ENCODE measurements at regions not wholly inside any gene's neighbourhood (a gene's known extent, or its start where the extent isn't known, plus 50 kb on each side); places are given as distances from the start of the nearest gene placed in this dataset.

- DNase-seq (ENCODE audit: low read depth) = no peak
Measured at GRCh38 chr17:77321649-77322513, 181.1 kb downstream of the SEC14L1 start.

GRCh38 chr17:77322514-77323412, 182.0 kb downstream of the SEC14L1 start:
- no peak for DNase-seq (ENCODE audit: low read depth)

- no peak for DNase-seq (ENCODE audit: low read depth)
Measured at GRCh38 chr17:77323413-77324171, 182.8 kb downstream of the SEC14L1 start.

- no peak for DNase-seq (ENCODE audit: low read depth)
Measured at GRCh38 chr17:77324227-77324626, 183.5 kb downstream of the SEC14L1 start.

- no peak for DNase-seq (ENCODE audit: low read depth)
Measured at GRCh38 chr17:77325577-77326075, 184.9 kb downstream of the SEC14L1 start.

GRCh38 chr17:77326076-77326591, 185.4 kb downstream of the SEC14L1 start:
- no peak for DNase-seq (ENCODE audit: low read depth)

GRCh38 chr17:77326636-77327035, 185.9 kb downstream of the SEC14L1 start:
- DNase-seq (ENCODE audit: low read depth) = no peak

GRCh38 chr17:77327181-77327565, 186.4 kb downstream of the SEC14L1 start:
- no peak for DNase-seq (ENCODE audit: low read depth)

GRCh38 chr17:77327566-77328464, 187.0 kb downstream of the SEC14L1 start:
- no peak for DNase-seq (ENCODE audit: low read depth)

- DNase-seq (ENCODE audit: low read depth) = no peak
Measured at GRCh38 chr17:77328823-77329740, 188.3 kb downstream of the SEC14L1 start.

- DNase-seq (ENCODE audit: low read depth) = no peak
Measured at GRCh38 chr17:77329741-77330531, 189.2 kb downstream of the SEC14L1 start.

- DNase-seq (ENCODE audit: low read depth) = no peak
Measured at GRCh38 chr17:77330602-77331081, 189.9 kb downstream of the SEC14L1 start.

GRCh38 chr17:77331301-77331864, 190.6 kb downstream of the SEC14L1 start:
- DNase-seq (ENCODE audit: low read depth) = peak; percentile 82

GRCh38 chr17:77332034-77332971, 191.5 kb downstream of the SEC14L1 start:
- DNase-seq (ENCODE audit: low read depth) = peak; percentile 54

GRCh38 chr17:77332981-77333685, 192.4 kb downstream of the SEC14L1 start:
- DNase-seq (ENCODE audit: low read depth) = no peak

- DNase-seq (ENCODE audit: low read depth) = no peak
Measured at GRCh38 chr17:77337150-77337549, 196.4 kb downstream of the SEC14L1 start.
